Left renal cortex interstitium (tissue), 4 donors: ENCODE measurements at regions not wholly inside any gene's neighbourhood (a gene's known extent, or its start where the extent isn't known, plus 50 kb on each side); places are given as distances from the start of the nearest gene placed in this dataset.

Experiments
- DNase-seq, 4 donors: peaks; one replicate each; pipeline ENCODE4 v3.0.0-alpha.2; 2013; ENCODE audit warnings: low read depth in 4 of 4, low spot score in 2 of 4, missing footprints in 1 of 4

- DNase-seq: no peak
Observed at GRCh38 chr4:56102601-56103000, 153.9 kb downstream of the CEP135 start.

- DNase-seq: no peak
Observed at GRCh38 chr4:56099378-56099786, 150.6 kb downstream of the CEP135 start.

- no peak for DNase-seq
Observed at GRCh38 chr4:56093576-56093975, 144.8 kb downstream of the CEP135 start.

- DNase-seq: no peak
Observed at GRCh38 chr4:56092540-56092939, 143.8 kb downstream of the CEP135 start.

- DNase-seq: no peak
Observed at GRCh38 chr4:56086561-56086960, 137.8 kb downstream of the CEP135 start.

- DNase-seq: no peak
Observed at GRCh38 chr4:56086073-56086541, 137.4 kb downstream of the CEP135 start.

GRCh38 chr4:56085275-56085674 lies 136.5 kb downstream of the CEP135 start:
- no peak for DNase-seq

- no peak for DNase-seq
Observed at GRCh38 chr4:56084851-56085250, 136.1 kb downstream of the CEP135 start.
